ENCODE measurements at regions not wholly inside any gene's neighbourhood (a gene's known extent, or its start where the extent isn't known, plus 50 kb on each side); places are given as distances from the start of the nearest gene placed in this dataset.

GRCh38 chr3:16768014-16768413 is 116.7 kb upstream of the PLCL2 start:
- no peak for DNase-seq (ENCODE audit: low read depth, low spot score)
- Histone ChIP-seq H3K27me3 (ENCODE audit: control insufficient read depth, insufficient read depth, low read length) (no peaks in the 10 kb centered on the region), H3K4me1 (ENCODE audit: control insufficient read depth, insufficient read depth, low read length) (no peaks in the 10 kb centered on the region), H3K36me3 (ENCODE audit: control insufficient read depth, insufficient read depth, low read length) (no peaks in the 10 kb centered on the region), H3K9me3 (ENCODE audit: control insufficient read depth, insufficient read depth, low read depth, low read length) (no peaks in the 10 kb centered on the region), H3K4me3 (ENCODE audit: low read depth in 2 of 2, low read length in 2 of 2) (no peak overlapping the region), H3K27ac (ENCODE audit: low read length) (no peak overlapping the region)
- in situ Hi-C loops (cut with HindIII; ENCODE audit: low pct_unique_long_range_greater_than_20kb, low sequenced_read_pairs) = no loop called here
- POLR2A ChIA-PET = no interaction called here
- no TSS peak for BruUV-seq (replicated peaks)
- no peak for TF ChIP-seq REST (IDR thresholded peaks at IDR 0.05; ENCODE audit: insufficient read depth in 1 of 2, low read depth in 2 of 2, low read length in 1 of 2)
- TF ChIP-seq, protein P1, sequence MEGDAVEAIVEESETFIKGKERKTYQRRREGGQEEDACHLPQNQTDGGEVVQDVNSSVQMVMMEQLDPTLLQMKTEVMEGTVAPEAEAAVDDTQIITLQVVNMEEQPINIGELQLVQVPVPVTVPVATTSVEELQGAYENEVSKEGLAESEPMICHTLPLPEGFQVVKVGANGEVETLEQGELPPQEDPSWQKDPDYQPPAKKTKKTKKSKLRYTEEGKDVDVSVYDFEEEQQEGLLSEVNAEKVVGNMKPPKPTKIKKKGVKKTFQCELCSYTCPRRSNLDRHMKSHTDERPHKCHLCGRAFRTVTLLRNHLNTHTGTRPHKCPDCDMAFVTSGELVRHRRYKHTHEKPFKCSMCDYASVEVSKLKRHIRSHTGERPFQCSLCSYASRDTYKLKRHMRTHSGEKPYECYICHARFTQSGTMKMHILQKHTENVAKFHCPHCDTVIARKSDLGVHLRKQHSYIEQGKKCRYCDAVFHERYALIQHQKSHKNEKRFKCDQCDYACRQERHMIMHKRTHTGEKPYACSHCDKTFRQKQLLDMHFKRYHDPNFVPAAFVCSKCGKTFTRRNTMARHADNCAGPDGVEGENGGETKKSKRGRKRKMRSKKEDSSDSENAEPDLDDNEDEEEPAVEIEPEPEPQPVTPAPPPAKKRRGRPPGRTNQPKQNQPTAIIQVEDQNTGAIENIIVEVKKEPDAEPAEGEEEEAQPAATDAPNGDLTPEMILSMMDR (IDR thresholded peaks at IDR 0.05) = no peak
- TF ChIP-seq POLR2AphosphoS5 (IDR thresholded peaks at IDR 0.05; ENCODE audit: low read depth, low read length) = no peak
- CTCF ChIA-PET = no interaction called here
- intact Hi-C loops (cut with micrococcal nuclease; ENCODE audit: unreplicated experiment) = no loop called here
- no peak for ATAC-seq

GRCh38 chr3:16768956-16769355 is 115.8 kb upstream of the PLCL2 start:
- in situ Hi-C loops (cut with HindIII; ENCODE audit: low pct_unique_long_range_greater_than_20kb, low sequenced_read_pairs) = no loop called here
- ChIA-PET CTCF (no interaction called here), POLR2A (no interaction called here)
- H3K9me3 ChIP-seq (ENCODE audit: control insufficient read depth, insufficient read depth, low read depth, low read length) = no peaks in the 10 kb centered on the region
- H3K27ac ChIP-seq (ENCODE audit: low read length) = no peak overlapping the region
- TF ChIP-seq REST (IDR thresholded peaks at IDR 0.05; ENCODE audit: insufficient read depth in 1 of 2, low read depth in 2 of 2, low read length in 1 of 2) (no peak), SIN3A (IDR thresholded peaks at IDR 0.05; ENCODE audit: borderline replicate concordance, insufficient read depth, low read depth, low read length) (no peak), POLR2AphosphoS5 (IDR thresholded peaks at IDR 0.05; ENCODE audit: low read depth, low read length) (no peak), TCF7L2 (IDR thresholded peaks at IDR 0.05; ENCODE audit: low read depth, low read length) (no peak)
- TF ChIP-seq, protein P1 (IDR thresholded peaks at IDR 0.05) = no peak
- H3K27me3 ChIP-seq (ENCODE audit: control insufficient read depth, insufficient read depth, low read length) = no peaks in the 10 kb centered on the region
- no peak overlapping the region for H3K4me3 ChIP-seq (ENCODE audit: low read depth in 2 of 2, low read length in 2 of 2)
- no peak for DNase-seq (ENCODE audit: low read depth, low spot score)
- no peak for ATAC-seq
- intact Hi-C loops (cut with micrococcal nuclease; ENCODE audit: unreplicated experiment) = no loop called here
- no TSS peak for BruUV-seq (replicated peaks)
- no peaks in the 10 kb centered on the region for H3K36me3 ChIP-seq (ENCODE audit: control insufficient read depth, insufficient read depth, low read length)
- no peaks in the 10 kb centered on the region for H3K4me1 ChIP-seq (ENCODE audit: control insufficient read depth, insufficient read depth, low read length)

Data from Panc1 (cell line).